ENCODE measurements at regions not wholly inside any gene's neighbourhood (a gene's known extent, or its start where the extent isn't known, plus 50 kb on each side); places are given as distances from the start of the nearest gene placed in this dataset.

DNA sequence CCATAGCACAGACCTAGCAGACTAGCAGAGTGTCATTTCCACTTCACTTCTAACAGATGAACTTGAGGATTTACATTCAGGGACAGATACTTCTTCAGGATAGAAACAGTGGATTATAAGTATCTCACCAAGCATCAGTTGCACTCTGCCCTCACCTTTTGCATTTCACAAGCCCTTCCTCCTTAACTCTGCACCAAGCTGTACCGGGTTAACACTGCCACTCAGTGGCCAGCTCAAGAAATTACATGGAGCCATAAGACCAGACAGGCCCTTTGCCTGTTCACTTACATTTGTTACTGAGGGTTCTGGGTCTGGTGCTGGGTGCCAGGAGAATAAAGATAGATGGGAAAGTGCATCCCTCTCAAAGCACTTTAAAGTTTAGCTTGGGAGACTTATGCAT is 309.8 kb downstream of the SHANK2 start:
- Histone ChIP-seq H3K4me3 (no peak overlapping the region), H3K27ac (no peak overlapping the region)

DNA sequence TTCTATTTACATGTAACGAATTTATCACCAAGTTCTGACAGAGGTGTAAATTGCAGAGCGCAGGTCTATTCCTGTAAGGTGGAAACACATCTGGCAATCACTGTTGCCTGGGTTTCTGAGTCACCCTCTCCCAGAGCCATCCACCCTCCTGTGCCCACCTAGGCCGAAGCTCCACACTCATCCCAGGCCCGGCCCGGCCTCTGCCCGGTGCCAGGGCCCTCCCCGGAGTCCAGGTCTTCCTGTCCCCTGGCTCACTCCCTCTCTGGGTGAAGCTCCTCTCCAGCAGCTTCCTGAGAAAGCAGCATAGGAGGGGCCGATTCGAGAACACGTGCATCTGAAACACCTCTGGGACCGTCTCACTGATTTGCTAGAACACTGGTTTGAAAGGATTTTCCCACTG is 308.2 kb downstream of the SHANK2 start:
- no peak overlapping the region for H3K27ac ChIP-seq
- H3K4me3 ChIP-seq: no peak overlapping the region

DNA sequence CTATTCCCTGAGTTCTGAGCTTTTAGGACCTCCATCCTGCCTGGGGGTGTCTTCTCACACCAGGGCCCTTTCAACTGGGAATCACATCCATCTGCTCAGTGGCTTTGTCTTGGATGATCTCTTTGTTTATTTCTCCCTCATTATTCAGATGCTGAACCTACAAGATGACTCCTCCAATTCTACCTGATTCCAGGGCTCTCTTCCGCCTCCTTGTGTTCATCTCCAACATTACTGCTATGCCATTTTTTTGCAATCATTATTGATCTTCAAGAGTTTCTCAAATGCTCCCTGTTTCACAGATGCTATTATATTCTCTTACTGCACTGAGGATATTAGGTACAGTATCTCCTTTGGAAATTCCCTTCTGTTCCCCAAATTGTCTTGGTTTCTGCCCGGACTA is 307.7 kb downstream of the SHANK2 start:
- Histone ChIP-seq H3K27ac (no peak overlapping the region), H3K4me3 (no peak overlapping the region)

DNA sequence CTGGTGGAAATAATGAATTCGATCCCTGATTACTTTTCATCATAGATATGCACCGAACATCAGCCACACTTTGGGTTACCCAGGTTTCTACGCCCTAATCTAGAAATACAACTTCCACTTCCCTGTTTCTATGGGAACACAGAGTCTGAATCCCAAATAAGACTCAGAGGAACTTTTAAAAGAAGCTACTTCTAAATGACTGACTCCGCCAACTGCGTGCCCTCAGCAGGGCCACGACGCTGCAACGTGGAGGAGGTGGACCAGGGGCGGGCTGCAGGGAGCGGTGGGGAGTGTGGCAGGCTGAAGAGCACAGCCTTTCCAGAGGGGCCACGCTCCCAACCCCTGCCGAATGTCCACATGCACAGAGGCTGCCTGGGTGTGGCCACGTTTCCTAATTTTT is 304.0 kb downstream of the SHANK2 start:
- Histone ChIP-seq H3K4me3 (no peak overlapping the region), H3K27ac (no peak overlapping the region)

DNA sequence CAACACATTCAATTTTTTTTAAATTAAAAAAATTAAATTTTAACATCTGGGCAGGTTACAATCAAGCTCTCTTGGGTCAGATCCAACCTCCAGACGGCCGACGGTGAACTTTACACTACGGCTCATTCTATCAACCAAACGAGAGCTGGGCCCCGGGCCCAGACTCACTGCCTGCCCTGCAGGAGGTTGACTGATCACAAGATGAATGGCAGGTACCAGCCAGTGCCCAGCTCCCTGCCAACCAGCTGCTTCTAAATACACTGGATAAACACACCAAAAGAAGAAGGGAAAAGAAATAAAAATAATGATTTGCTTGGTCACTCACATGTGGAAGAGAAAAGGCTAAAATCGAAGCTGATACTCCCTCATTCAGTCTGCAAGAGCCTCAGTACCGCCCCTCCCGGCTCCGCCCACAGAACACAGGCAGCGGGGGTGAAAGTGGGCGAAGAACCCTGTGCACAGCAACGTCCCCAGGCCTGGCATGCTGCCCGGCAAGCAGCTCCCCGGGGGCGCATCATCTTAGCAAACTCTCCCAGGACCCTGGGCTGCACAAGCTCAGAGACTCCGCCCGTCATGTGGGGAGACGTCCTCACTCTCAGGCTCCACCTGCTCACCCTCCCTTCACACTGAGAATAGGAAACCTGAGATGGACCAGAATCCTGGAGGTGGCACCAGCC is 303.4 kb downstream of the SHANK2 start:
- Histone ChIP-seq H3K27ac (no peak overlapping the region), H3K4me3 (no peak overlapping the region)

DNA sequence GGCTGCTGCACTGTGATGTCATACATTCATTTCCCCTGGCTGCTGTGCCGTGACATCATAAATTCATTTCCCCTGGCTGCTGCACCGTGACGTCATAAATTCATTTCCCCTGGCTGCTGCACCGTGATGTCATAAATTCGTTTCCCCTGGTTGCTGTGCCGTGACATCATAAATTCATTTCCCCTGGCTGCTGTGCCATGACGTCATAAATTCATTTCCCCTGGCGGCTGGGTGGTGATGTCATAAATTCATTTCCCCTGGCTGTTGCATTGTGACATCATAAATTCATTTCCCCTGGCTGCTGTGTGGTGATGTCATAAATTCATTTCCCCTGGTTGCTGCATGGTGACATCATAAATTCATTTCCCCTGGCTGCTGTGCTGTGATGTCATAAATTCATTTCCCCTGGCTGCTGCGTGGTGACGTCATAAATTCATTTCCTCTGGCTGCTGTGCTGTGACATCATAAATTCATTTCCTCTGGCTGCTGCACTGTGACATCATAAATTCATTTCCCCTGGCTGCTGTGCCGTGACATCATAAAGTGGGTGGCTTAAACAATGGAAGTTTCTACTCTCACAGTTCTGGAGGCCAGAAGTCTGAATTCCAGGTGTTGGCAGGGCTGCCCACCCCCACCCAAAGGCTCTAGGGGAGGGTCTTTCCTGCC is 301.1 kb downstream of the SHANK2 start:
- Histone ChIP-seq H3K27ac (no peak overlapping the region), H3K4me3 (no peak overlapping the region)

DNA sequence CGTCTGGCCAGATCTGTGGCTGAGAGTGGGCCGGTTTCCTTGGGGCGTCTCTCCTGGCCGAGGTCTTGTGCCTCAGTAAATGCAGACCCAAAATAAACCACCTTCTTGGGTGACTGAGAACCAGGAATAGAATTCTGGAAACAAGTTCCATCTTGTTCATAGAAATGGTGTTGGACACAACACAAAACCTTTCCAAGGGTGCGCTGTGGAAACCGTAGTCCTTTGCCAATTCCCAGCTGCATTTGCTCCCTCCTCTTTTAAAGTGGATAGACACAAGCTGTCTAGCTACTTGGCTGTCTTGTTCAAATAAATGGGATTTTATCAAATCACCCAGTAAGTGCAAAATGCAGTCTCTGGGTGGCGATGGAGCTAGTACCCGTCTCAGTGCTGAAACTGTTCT is 300.2 kb downstream of the SHANK2 start:
- Histone ChIP-seq H3K4me3 (no peak overlapping the region), H3K27ac (no peak overlapping the region)

DNA sequence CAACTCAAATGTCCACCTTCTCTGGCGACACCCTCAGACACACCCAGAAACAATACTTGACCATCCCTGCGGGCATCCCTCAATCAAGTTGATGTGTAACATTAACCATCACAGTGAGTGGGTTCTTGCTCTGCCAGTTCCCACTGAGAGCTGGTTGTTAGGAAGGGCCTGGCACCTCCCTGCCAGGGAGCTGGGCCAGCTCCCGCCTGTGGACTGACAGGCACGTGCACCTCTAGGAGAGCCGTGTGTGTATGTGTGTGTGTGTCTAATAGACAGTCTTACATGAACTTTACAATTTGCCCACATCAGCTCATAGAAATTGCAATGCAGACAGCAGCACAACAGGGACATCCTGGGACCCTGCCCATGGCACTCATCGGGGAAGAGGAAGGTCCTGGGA is 298.7 kb downstream of the SHANK2 start:
- H3K4me3 ChIP-seq: no peak overlapping the region
- H3K27ac ChIP-seq: no peak overlapping the region

DNA sequence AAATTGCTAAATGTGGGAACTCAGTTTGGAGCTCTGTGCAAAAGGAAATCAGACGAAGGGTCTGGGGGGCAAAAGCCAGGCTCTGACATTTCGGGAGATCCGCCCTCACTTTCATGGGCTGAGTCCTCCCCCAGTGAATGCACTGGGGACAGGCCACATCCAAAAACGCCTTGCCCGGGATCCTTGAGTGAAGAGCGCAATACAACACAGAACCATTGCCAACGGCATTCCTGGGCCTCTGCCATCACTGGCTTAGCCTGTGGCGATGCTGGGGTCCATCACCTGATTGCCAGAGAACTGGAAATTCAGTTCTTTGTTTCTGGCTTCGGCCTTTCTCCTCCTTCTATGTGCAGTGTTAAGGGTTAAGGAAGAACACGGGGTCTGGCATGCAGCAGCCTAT is 297.9 kb downstream of the SHANK2 start:
- Histone ChIP-seq H3K27ac (no peak overlapping the region), H3K4me3 (no peak overlapping the region)
